ENCODE measurements at regions not wholly inside any gene's neighbourhood (a gene's known extent, or its start where the extent isn't known, plus 50 kb on each side); places are given as distances from the start of the nearest gene placed in this dataset.

DNA sequence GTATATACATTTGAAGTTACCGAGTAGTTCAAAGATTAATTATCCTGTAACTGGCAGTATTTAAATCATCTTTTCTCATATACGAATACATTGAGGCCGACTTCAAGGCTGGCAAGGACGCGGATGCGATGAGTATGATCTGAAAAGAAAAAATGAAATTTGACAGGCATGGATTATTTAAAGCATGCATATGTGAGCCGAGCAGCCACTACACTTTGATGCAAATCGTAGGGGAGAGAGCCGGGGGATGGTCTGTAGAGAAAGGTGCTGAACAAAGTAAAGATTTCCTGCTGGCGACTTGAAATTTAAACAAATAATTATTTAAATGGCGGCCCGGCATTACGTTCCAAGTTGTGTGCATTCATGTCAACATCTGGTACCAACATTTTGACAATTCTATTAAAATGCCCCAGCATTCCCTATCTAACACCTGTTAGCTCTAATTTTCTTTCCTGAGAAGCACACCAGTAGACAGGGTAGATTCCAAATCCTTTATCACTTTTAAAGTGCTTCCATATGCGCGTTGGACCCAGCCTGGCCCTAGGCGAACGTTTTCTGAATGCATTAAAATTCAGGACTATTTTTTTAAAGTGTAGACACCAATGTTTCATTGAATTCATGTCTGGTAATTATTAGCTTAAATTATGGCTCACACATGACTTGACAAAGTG, 188.7 kb downstream of the EMX2 start:
- TF ChIP-seq EGR1 (IDR thresholded peaks at IDR 0.05; ENCODE audit: borderline replicate concordance in 1 of 2, low read depth in 2 of 2, low read length in 2 of 2) = no peak
- no peak for TF ChIP-seq SMAD1 (IDR thresholded peaks at IDR 0.05; ENCODE audit: low read depth, partially characterized antibody)
- TF ChIP-seq HDAC2 (IDR thresholded peaks at IDR 0.05) = no peak
- TF ChIP-seq TCF12 (IDR thresholded peaks at IDR 0.05; ENCODE audit: low read depth, low read length) = no peak
- TF ChIP-seq, protein P1, sequence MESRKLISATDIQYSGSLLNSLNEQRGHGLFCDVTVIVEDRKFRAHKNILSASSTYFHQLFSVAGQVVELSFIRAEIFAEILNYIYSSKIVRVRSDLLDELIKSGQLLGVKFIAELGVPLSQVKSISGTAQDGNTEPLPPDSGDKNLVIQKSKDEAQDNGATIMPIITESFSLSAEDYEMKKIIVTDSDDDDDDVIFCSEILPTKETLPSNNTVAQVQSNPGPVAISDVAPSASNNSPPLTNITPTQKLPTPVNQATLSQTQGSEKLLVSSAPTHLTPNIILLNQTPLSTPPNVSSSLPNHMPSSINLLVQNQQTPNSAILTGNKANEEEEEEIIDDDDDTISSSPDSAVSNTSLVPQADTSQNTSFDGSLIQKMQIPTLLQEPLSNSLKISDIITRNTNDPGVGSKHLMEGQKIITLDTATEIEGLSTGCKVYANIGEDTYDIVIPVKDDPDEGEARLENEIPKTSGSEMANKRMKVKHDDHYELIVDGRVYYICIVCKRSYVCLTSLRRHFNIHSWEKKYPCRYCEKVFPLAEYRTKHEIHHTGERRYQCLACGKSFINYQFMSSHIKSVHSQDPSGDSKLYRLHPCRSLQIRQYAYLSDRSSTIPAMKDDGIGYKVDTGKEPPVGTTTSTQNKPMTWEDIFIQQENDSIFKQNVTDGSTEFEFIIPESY (IDR thresholded peaks at IDR 0.05) = no peak

Data from GM12878 (cell line).